ENCODE measurements at regions not wholly inside any gene's neighbourhood (a gene's known extent, or its start where the extent isn't known, plus 50 kb on each side); places are given as distances from the start of the nearest gene placed in this dataset.

- no peak for TF ChIP-seq EZH2 (IDR thresholded peaks at IDR 0.05; ENCODE audit: low read length, unreplicated experiment)
- TF ChIP-seq CTCF (conservative IDR thresholded peaks at IDR 0.05; ENCODE audit: low read depth, low read length), result no peak
- TF ChIP-seq EZH2phosphoT487 (IDR thresholded peaks at IDR 0.05; ENCODE audit: borderline replicate concordance, low read length), result no peak
- Histone ChIP-seq H3K4me2 (ENCODE audit: low read length) (no peak overlapping the region), H2AFZ (ENCODE audit: low read length) (no peak overlapping the region), H3K27ac (ENCODE audit: low read length) (no peak overlapping the region), H3K4me3 (ENCODE audit: low read length) (no peak overlapping the region), H3K4me1 (ENCODE audit: insufficient read depth, low read length) (peaks cover 6% of the 10 kb centered on the region; the same call in 1 of the 2 replicates), H3K36me3 (ENCODE audit: low read depth, low read length) (no peaks in the 10 kb centered on the region), H3F3A (ENCODE audit: low read length, unreplicated experiment) (no peaks in the 10 kb centered on the region), H3K9ac (ENCODE audit: low read length) (no peak overlapping the region), H4K20me1 (ENCODE audit: low read length) (no peaks in the 10 kb centered on the region), H3K9me3 (ENCODE audit: low read length) (no peaks in the 10 kb centered on the region), H3K79me2 (ENCODE audit: low read length) (no peaks in the 10 kb centered on the region), H3K27me3 (ENCODE audit: low read length) (no peaks in the 10 kb centered on the region), H3K9me2 (replicated peaks; ENCODE audit: low read length) (no peaks in the 10 kb centered on the region)
- ChIA-PET CTCF (no interaction called here), POLR2A (ENCODE audit: unreplicated experiment) (no interaction called here)
- ATAC-seq (no peak), DNase-seq (no peak)
- intact Hi-C loops (cut with micrococcal nuclease), result no loop called here
- BruUV-seq (replicated peaks), result no TSS peak
These were observed 228.1 kb downstream of the KCNC2 start for GRCh38 chr12:74981541-74981940.

GRCh38 chr12:74983917-74984316 is 225.7 kb downstream of the KCNC2 start:
- Histone ChIP-seq H3K36me3 (ENCODE audit: low read depth, low read length) (no peaks in the 10 kb centered on the region), H3F3A (ENCODE audit: low read length, unreplicated experiment) (no peaks in the 10 kb centered on the region), H3K79me2 (ENCODE audit: low read length) (no peaks in the 10 kb centered on the region), H3K9me2 (replicated peaks; ENCODE audit: low read length) (no peaks in the 10 kb centered on the region), H3K4me3 (ENCODE audit: low read length) (no peak overlapping the region), H4K20me1 (ENCODE audit: low read length) (no peaks in the 10 kb centered on the region), H3K27ac (ENCODE audit: low read length) (no peak overlapping the region), H3K4me1 (ENCODE audit: insufficient read depth, low read length) (peaks cover 6% of the 10 kb centered on the region; the same call in 1 of the 2 replicates), H3K27me3 (ENCODE audit: low read length) (no peaks in the 10 kb centered on the region), H3K9me3 (ENCODE audit: low read length) (no peaks in the 10 kb centered on the region), H3K9ac (ENCODE audit: low read length) (no peak overlapping the region), H3K4me2 (ENCODE audit: low read length) (no peak overlapping the region), H2AFZ (ENCODE audit: low read length) (no peak overlapping the region)
- TF ChIP-seq EZH2phosphoT487 (IDR thresholded peaks at IDR 0.05; ENCODE audit: borderline replicate concordance, low read length), result no peak
- no peak for TF ChIP-seq CTCF (conservative IDR thresholded peaks at IDR 0.05; ENCODE audit: low read depth, low read length)
- no peak for TF ChIP-seq EZH2 (IDR thresholded peaks at IDR 0.05; ENCODE audit: low read length, unreplicated experiment)
- no TSS peak for BruUV-seq (replicated peaks)
- ChIA-PET POLR2A (ENCODE audit: unreplicated experiment) (no interaction called here), CTCF (no interaction called here)
- intact Hi-C loops (cut with micrococcal nuclease), result no loop called here
- no peak for DNase-seq
- ATAC-seq, result no peak

- H3K4me2 ChIP-seq (ENCODE audit: low read length), result no peak overlapping the region
- peaks cover 6% of the 10 kb centered on the region; the same call in 1 of the 2 replicates for H3K4me1 ChIP-seq (ENCODE audit: insufficient read depth, low read length)
- intact Hi-C loops (cut with micrococcal nuclease), result no loop called here
- ATAC-seq, result no peak
- POLR2A ChIA-PET (ENCODE audit: unreplicated experiment), result no interaction called here
- BruUV-seq (replicated peaks), result no TSS peak
- no peaks in the 10 kb centered on the region for H3K79me2 ChIP-seq (ENCODE audit: low read length)
- H3K27ac ChIP-seq (ENCODE audit: low read length), result no peak overlapping the region
- TF ChIP-seq EZH2 (IDR thresholded peaks at IDR 0.05; ENCODE audit: low read length, unreplicated experiment) (no peak), CTCF (conservative IDR thresholded peaks at IDR 0.05; ENCODE audit: low read depth, low read length) (no peak), EZH2phosphoT487 (IDR thresholded peaks at IDR 0.05; ENCODE audit: borderline replicate concordance, low read length) (no peak)
- no peak overlapping the region for H3K9ac ChIP-seq (ENCODE audit: low read length)
- no peaks in the 10 kb centered on the region for H3K27me3 ChIP-seq (ENCODE audit: low read length)
- no peak for DNase-seq
- H3F3A ChIP-seq (ENCODE audit: low read length, unreplicated experiment), result no peaks in the 10 kb centered on the region
- H2AFZ ChIP-seq (ENCODE audit: low read length), result no peak overlapping the region
- H3K36me3 ChIP-seq (ENCODE audit: low read depth, low read length), result no peaks in the 10 kb centered on the region
- H3K9me3 ChIP-seq (ENCODE audit: low read length), result no peaks in the 10 kb centered on the region
- CTCF ChIA-PET, result no interaction called here
- H3K9me2 ChIP-seq (replicated peaks; ENCODE audit: low read length), result no peaks in the 10 kb centered on the region
- H4K20me1 ChIP-seq (ENCODE audit: low read length), result no peaks in the 10 kb centered on the region
- H3K4me3 ChIP-seq (ENCODE audit: low read length), result no peak overlapping the region
These were observed 225.0 kb downstream of the KCNC2 start for GRCh38 chr12:74984631-74985030.

Measured in PC-3 (cell line).